HEK293 (cell line): ENCODE measurements at regions not wholly inside any gene's neighbourhood (a gene's known extent, or its start where the extent isn't known, plus 50 kb on each side); places are given as distances from the start of the nearest gene placed in this dataset.

Experiments
- CTCF ChIA-PET: fragments of 350-600 bp; formaldehyde crosslinking; extraction: SDS; loops from one replicate; lab custom pipeline; 2021; ENCODE audit warnings: antibody characterized with exemption; lab: Yijun Ruan, JAX
- POLR2A ChIA-PET: fragments of 300-600 bp; formaldehyde crosslinking; extraction: SDS; loops from one replicate; lab custom pipeline; 2020; ENCODE audit warnings: antibody characterized with exemption, inconsistent platforms; lab: Yijun Ruan, JAX
- H3K27ac ChIP-seq: fragments of 200-500 bp; sonication (Bioruptor generic); 2 replicates; pipeline ENCODE4 v1.5.1; 2014; ENCODE audit warnings: low read depth, low read length, control low read depth, inconsistent platforms; ENCODE audit errors: extremely low read depth
- H3K36me3 ChIP-seq, 2 experiments: fragments of 200-500 bp in 1 of 2; sonication (Bioruptor generic) in 1 of 2; 1 replicate in 1 of 2; 2 replicates in 1 of 2; pipeline ENCODE4 v1.5.1; 2014 to 2017; ENCODE audit warnings: inconsistent platforms in 2 of 2, low read length in 2 of 2; ENCODE audit not compliant: control insufficient read depth in 2 of 2, insufficient read depth in 1 of 2
- H3K4me1 ChIP-seq: fragments of 200-500 bp; sonication (Bioruptor generic); 2 replicates; pipeline ENCODE4 v1.5.1; 2014; ENCODE audit warnings: mild to moderate bottlenecking, low read length, inconsistent platforms; ENCODE audit not compliant: control insufficient read depth, insufficient read depth
- H3K4me3 ChIP-seq: 2 replicates; pipeline ENCODE4 v1.5.1; 2011; ENCODE audit warnings: low read depth, mild to moderate bottlenecking, control low read depth, low read length, moderate library complexity
- H3K9me3 ChIP-seq: fragments of 200-500 bp; sonication (Bioruptor generic); 2 replicates; pipeline ENCODE4 v1.5.1; 2014; ENCODE audit warnings: low read depth, low read length, inconsistent platforms; ENCODE audit not compliant: control insufficient read depth, insufficient read depth
- FEZF1 ChIP-seq: fragments of 450-650 bp; formaldehyde crosslinking; IDR thresholded peaks from 2 replicates; pipeline ENCODE4 v1.5.1; 2016; ENCODE audit warnings: missing biosample characterization, missing genetic modification characterization
- GFI1B ChIP-seq: fragments of 450-650 bp; formaldehyde crosslinking; IDR thresholded peaks from 2 replicates; pipeline ENCODE4 v1.5.1; 2016; ENCODE audit warnings: missing biosample characterization, missing genetic modification characterization
- KLF7 ChIP-seq: fragments of 450-650 bp; formaldehyde crosslinking; IDR thresholded peaks from 2 replicates; pipeline ENCODE4 v1.5.1; 2016; ENCODE audit warnings: missing biosample characterization, missing genetic modification characterization, borderline replicate concordance
- SP2 ChIP-seq: fragments of 450-650 bp; formaldehyde crosslinking; IDR thresholded peaks from 2 replicates; pipeline ENCODE4 v1.5.1; 2016; ENCODE audit warnings: missing biosample characterization, missing genetic modification characterization
- TCF7L2 ChIP-seq: IDR thresholded peaks from 2 replicates; pipeline ENCODE4 v1.6.1; 2011; ENCODE audit warnings: low read depth, mild to moderate bottlenecking, inconsistent platforms, low read length, moderate library complexity, borderline replicate concordance
- YY1 ChIP-seq: fragments of 450-650 bp; formaldehyde crosslinking; IDR thresholded peaks from 2 replicates; pipeline ENCODE4 v1.5.1; 2018; ENCODE audit warnings: missing biosample characterization, missing genetic modification characterization
- ZBTB17 ChIP-seq: fragments of 450-650 bp; formaldehyde crosslinking; IDR thresholded peaks from 2 replicates; pipeline ENCODE4 v1.5.1; 2016; ENCODE audit warnings: missing biosample characterization, missing genetic modification characterization
- ZBTB20 ChIP-seq: fragments of 450-650 bp; formaldehyde crosslinking; IDR thresholded peaks from 2 replicates; pipeline ENCODE4 v1.5.1; 2016; ENCODE audit warnings: missing biosample characterization, missing genetic modification characterization
- ZBTB8A ChIP-seq: fragments of 450-650 bp; formaldehyde crosslinking; IDR thresholded peaks from 2 replicates; pipeline ENCODE4 v1.5.1; 2016; ENCODE audit warnings: missing biosample characterization, missing genetic modification characterization
- ZFHX2 ChIP-seq: fragments of 450-650 bp; formaldehyde crosslinking; conservative IDR thresholded peaks from 2 replicates; pipeline ENCODE4 v1.5.1; 2016; ENCODE audit warnings: missing biosample characterization, missing genetic modification characterization
- ZIC2 ChIP-seq: fragments of 450-650 bp; formaldehyde crosslinking; IDR thresholded peaks from 2 replicates; pipeline ENCODE4 v1.5.1; 2016; ENCODE audit warnings: missing biosample characterization, missing genetic modification characterization
- ZNF112 ChIP-seq: fragments of 450-650 bp; formaldehyde crosslinking; IDR thresholded peaks from 2 replicates; pipeline ENCODE4 v1.5.0; 2017; ENCODE audit warnings: missing biosample characterization, missing genetic modification characterization
- ZNF114 ChIP-seq: fragments of 450-650 bp; formaldehyde crosslinking; IDR thresholded peaks from 2 replicates; pipeline ENCODE4 v1.5.0; 2017; ENCODE audit warnings: missing biosample characterization, missing genetic modification characterization
- ZNF2 ChIP-seq: fragments of 450-650 bp; formaldehyde crosslinking; IDR thresholded peaks from 2 replicates; pipeline ENCODE4 v1.5.1; 2016; ENCODE audit warnings: missing biosample characterization, missing genetic modification characterization
- ZNF202 ChIP-seq: fragments of 450-650 bp; formaldehyde crosslinking; IDR thresholded peaks from 2 replicates; pipeline ENCODE4 v1.5.1; 2016; ENCODE audit warnings: missing biosample characterization, missing genetic modification characterization, borderline replicate concordance
- ZNF248 ChIP-seq: fragments of 450-650 bp; formaldehyde crosslinking; IDR thresholded peaks from 2 replicates; pipeline ENCODE4 v1.5.1; 2017; ENCODE audit warnings: missing biosample characterization, missing genetic modification characterization
- ZNF324 ChIP-seq: fragments of 450-650 bp; formaldehyde crosslinking; IDR thresholded peaks from 2 replicates; pipeline ENCODE4 v1.5.1; 2016; ENCODE audit warnings: missing biosample characterization, missing genetic modification characterization
- ZNF354C ChIP-seq: fragments of 450-650 bp; formaldehyde crosslinking; IDR thresholded peaks from 2 replicates; pipeline ENCODE4 v1.5.1; 2016; ENCODE audit warnings: missing biosample characterization, missing genetic modification characterization, low read depth, borderline replicate concordance
- ZNF391 ChIP-seq: fragments of 450-650 bp; formaldehyde crosslinking; IDR thresholded peaks from 2 replicates; pipeline ENCODE4 v1.5.1; 2016; ENCODE audit warnings: low read depth, missing biosample characterization, missing genetic modification characterization, borderline replicate concordance
- ZNF514 ChIP-seq: fragments of 450-650 bp; formaldehyde crosslinking; IDR thresholded peaks from 2 replicates; pipeline ENCODE4 v1.5.1; 2016; ENCODE audit warnings: missing biosample characterization, missing genetic modification characterization
- ZNF549 ChIP-seq: fragments of 450-650 bp; IDR thresholded peaks from 2 replicates; pipeline ENCODE4 v1.5.1; 2018; ENCODE audit warnings: missing biosample characterization, missing genetic modification characterization, mild to moderate bottlenecking, inconsistent platforms, moderate library complexity
- ZNF610 ChIP-seq: fragments of 450-650 bp; formaldehyde crosslinking; IDR thresholded peaks from 2 replicates; pipeline ENCODE4 v1.5.1; 2016; ENCODE audit warnings: missing biosample characterization, missing genetic modification characterization, borderline replicate concordance
- ZNF621 ChIP-seq: fragments of 450-650 bp; formaldehyde crosslinking; IDR thresholded peaks from 2 replicates; pipeline ENCODE4 v1.5.1; 2017; ENCODE audit warnings: missing biosample characterization, missing genetic modification characterization
- ZNF664 ChIP-seq: fragments of 450-650 bp; formaldehyde crosslinking; IDR thresholded peaks from 2 replicates; pipeline ENCODE4 v1.5.1; 2016; ENCODE audit warnings: missing biosample characterization, missing genetic modification characterization
- ZNF670 ChIP-seq: fragments of 450-650 bp; formaldehyde crosslinking; IDR thresholded peaks from 2 replicates; pipeline ENCODE4 v1.5.1; 2016; ENCODE audit warnings: missing biosample characterization, missing genetic modification characterization, low read depth
- ZNF776 ChIP-seq: fragments of 450-650 bp; formaldehyde crosslinking; IDR thresholded peaks from 2 replicates; pipeline ENCODE4 v1.5.0; 2017; ENCODE audit warnings: missing biosample characterization, missing genetic modification characterization, borderline replicate concordance
- ZNF785 ChIP-seq: fragments of 450-650 bp; formaldehyde crosslinking; IDR thresholded peaks from 2 replicates; pipeline ENCODE4 v1.5.1; 2016; ENCODE audit warnings: missing biosample characterization, missing genetic modification characterization
- ZNF837 ChIP-seq: fragments of 450-650 bp; formaldehyde crosslinking; IDR thresholded peaks from 2 replicates; pipeline ENCODE4 v1.5.1; 2016; ENCODE audit warnings: missing biosample characterization, missing genetic modification characterization
- ZNF843 ChIP-seq: fragments of 450-650 bp; formaldehyde crosslinking; IDR thresholded peaks from 2 replicates; pipeline ENCODE4 v1.5.1; 2016; ENCODE audit warnings: missing biosample characterization, missing genetic modification characterization
- TF ChIP-seq, protein P1 (sequence below): fragments of 450-650 bp; formaldehyde crosslinking; IDR thresholded peaks from 2 replicates; pipeline ENCODE4 v1.5.1; 2016; ENCODE audit warnings: missing biosample characterization, missing genetic modification characterization
- TF ChIP-seq, protein P2 (sequence below): fragments of 450-650 bp; formaldehyde crosslinking; IDR thresholded peaks from 2 replicates; pipeline ENCODE4 v1.5.1; 2017; ENCODE audit warnings: missing biosample characterization, missing genetic modification characterization
- TF ChIP-seq, protein P3 (sequence below): fragments of 450-650 bp; formaldehyde crosslinking; conservative IDR thresholded peaks from 2 replicates; pipeline ENCODE4 v1.5.1; 2016; ENCODE audit warnings: low read depth, missing biosample characterization, missing genetic modification characterization

DNA sequence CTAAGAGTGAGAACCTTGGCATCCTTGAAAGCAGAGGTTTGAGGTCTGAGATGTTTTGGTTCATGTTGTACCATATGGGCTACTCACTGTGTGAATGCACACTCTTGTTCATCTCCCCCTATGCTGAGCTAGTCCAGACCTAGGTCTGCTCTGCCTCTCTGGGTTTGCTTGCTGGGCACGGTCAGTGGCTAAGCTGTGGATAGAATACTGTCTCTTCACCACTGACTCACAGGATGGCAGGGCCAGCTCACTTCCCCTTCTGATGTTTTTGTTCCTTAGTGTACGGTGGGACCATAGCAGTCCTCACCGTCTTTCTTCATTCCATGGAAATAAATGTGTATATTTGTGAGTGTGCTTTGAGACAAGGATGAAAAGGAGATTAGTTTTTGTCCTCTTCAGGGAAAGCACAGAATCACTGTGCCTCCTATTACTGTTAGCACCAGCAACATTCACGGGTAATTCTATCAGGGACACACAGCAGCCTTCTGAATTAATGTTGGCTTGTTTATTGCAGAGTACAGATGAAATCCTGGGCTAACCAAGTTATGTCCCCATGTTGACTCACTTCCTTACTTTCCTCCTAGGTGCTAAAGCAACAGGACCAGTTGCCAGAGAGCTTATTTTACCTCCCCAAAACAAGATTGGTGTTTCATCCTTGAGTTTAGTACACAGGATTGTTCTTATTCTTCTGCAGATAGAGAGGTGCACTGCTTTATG is 56.9 kb upstream of the IVNS1ABP start:
- no peak overlapping the region for H3K4me3 ChIP-seq
- POLR2A ChIA-PET: no interaction called here
- H3K9me3 ChIP-seq: no peaks in the 10 kb centered on the region

DNA sequence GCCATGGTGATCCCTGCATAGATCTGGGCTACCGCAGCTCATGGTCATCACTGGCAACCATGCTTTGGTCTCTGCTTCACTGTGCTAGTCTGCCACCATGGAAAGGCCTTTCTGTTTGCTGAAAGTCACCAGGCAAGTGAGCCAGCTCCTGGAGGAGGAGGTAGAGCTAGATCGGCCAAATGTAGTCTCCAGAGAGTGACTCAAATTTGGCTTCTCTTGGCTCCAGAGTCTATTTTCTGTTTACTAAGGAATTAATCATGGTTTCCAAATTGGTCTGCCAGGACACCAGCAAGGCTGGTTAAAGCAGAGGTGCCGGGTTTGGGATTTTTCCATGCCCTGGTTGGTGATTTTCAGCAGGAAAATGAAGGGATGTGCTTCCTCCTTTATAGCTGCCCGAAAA is 52.7 kb upstream of the IVNS1ABP start:
- CTCF ChIA-PET: no interaction called here

More for the DNA sequence above, 56.9 kb upstream of the IVNS1ABP start:
- Histone ChIP-seq H3K36me3 (no peaks in the 10 kb centered on the region), H3K4me1 (no peaks in the 10 kb centered on the region), H3K27ac (no peak overlapping the region)
- CTCF ChIA-PET: no interaction called here
- TF ChIP-seq ZNF664 (tag by site-specific recombination) (no peak), ZNF114 (tag by site-specific recombination) (no peak), ZNF843 (tag by site-specific recombination) (no peak), ZBTB20 (tag by site-specific recombination) (no peak), ZNF776 (tag by site-specific recombination) (no peak), YY1 (tag by site-specific recombination) (no peak), ZNF324 (no peak), ZFHX2 (tag by site-specific recombination) (no peak), ZBTB8A (tag by site-specific recombination) (no peak), ZIC2 (tag by site-specific recombination) (no peak), SP2 (no peak), ZNF112 (no peak), ZNF670 (tag by site-specific recombination) (no peak), ZNF2 (tag by site-specific recombination) (no peak), TCF7L2 (no peak), ZNF610 (tag by site-specific recombination) (no peak), GFI1B (tag by site-specific recombination) (no peak), FEZF1 (tag by site-specific recombination) (no peak), ZNF202 (tag by site-specific recombination) (no peak), ZNF354C (tag by site-specific recombination) (no peak)

More for the DNA sequence above, 52.7 kb upstream of the IVNS1ABP start:
- Histone ChIP-seq H3K9me3 (no peaks in the 10 kb centered on the region), H3K4me3 (no peak overlapping the region), H3K27ac (no peak overlapping the region), H3K36me3 (no peaks in the 10 kb centered on the region), H3K4me1 (no peaks in the 10 kb centered on the region)
- TF ChIP-seq ZBTB17 (tag by site-specific recombination): no peak
- no peak for TF ChIP-seq ZNF248 (tag by site-specific recombination)
- TF ChIP-seq ZNF621 (tag by site-specific recombination): no peak
- TF ChIP-seq, protein P1, sequence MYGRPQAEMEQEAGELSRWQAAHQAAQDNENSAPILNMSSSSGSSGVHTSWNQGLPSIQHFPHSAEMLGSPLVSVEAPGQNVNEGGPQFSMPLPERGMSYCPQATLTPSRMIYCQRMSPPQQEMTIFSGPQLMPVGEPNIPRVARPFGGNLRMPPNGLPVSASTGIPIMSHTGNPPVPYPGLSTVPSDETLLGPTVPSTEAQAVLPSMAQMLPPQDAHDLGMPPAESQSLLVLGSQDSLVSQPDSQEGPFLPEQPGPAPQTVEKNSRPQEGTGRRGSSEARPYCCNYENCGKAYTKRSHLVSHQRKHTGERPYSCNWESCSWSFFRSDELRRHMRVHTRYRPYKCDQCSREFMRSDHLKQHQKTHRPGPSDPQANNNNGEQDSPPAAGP (tag by site-specific recombination): no peak
- no peak for TF ChIP-seq ZNF514 (tag by site-specific recombination)
- no peak for TF ChIP-seq ZNF391
- no peak for TF ChIP-seq KLF7 (tag by site-specific recombination)
- TF ChIP-seq, protein P2, sequence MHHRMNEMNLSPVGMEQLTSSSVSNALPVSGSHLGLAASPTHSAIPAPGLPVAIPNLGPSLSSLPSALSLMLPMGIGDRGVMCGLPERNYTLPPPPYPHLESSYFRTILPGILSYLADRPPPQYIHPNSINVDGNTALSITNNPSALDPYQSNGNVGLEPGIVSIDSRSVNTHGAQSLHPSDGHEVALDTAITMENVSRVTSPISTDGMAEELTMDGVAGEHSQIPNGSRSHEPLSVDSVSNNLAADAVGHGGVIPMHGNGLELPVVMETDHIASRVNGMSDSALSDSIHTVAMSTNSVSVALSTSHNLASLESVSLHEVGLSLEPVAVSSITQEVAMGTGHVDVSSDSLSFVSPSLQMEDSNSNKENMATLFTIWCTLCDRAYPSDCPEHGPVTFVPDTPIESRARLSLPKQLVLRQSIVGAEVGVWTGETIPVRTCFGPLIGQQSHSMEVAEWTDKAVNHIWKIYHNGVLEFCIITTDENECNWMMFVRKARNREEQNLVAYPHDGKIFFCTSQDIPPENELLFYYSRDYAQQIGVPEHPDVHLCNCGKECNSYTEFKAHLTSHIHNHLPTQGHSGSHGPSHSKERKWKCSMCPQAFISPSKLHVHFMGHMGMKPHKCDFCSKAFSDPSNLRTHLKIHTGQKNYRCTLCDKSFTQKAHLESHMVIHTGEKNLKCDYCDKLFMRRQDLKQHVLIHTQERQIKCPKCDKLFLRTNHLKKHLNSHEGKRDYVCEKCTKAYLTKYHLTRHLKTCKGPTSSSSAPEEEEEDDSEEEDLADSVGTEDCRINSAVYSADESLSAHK: no peak
- no peak for TF ChIP-seq ZNF549 (tag by site-specific recombination)
- no peak for TF ChIP-seq ZNF610 (tag by site-specific recombination)
- no peak for TF ChIP-seq ZNF785 (tag by site-specific recombination)
- no peak for TF ChIP-seq ZNF837 (tag by site-specific recombination)
- TF ChIP-seq, protein P3, sequence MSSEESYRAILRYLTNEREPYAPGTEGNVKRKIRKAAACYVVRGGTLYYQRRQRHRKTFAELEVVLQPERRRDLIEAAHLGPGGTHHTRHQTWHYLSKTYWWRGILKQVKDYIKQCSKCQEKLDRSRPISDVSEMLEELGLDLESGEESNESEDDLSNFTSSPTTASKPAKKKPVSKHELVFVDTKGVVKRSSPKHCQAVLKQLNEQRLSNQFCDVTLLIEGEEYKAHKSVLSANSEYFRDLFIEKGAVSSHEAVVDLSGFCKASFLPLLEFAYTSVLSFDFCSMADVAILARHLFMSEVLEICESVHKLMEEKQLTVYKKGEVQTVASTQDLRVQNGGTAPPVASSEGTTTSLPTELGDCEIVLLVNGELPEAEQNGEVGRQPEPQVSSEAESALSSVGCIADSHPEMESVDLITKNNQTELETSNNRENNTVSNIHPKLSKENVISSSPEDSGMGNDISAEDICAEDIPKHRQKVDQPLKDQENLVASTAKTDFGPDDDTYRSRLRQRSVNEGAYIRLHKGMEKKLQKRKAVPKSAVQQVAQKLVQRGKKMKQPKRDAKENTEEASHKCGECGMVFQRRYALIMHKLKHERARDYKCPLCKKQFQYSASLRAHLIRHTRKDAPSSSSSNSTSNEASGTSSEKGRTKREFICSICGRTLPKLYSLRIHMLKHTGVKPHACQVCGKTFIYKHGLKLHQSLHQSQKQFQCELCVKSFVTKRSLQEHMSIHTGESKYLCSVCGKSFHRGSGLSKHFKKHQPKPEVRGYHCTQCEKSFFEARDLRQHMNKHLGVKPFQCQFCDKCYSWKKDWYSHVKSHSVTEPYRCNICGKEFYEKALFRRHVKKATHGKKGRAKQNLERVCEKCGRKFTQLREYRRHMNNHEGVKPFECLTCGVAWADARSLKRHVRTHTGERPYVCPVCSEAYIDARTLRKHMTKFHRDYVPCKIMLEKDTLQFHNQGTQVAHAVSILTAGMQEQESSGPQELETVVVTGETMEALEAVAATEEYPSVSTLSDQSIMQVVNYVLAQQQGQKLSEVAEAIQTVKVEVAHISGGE (tag by site-specific recombination): no peak
- POLR2A ChIA-PET: no interaction called here
